ENCODE measurements at regions not wholly inside any gene's neighbourhood (a gene's known extent, or its start where the extent isn't known, plus 50 kb on each side); places are given as distances from the start of the nearest gene placed in this dataset.

DNA sequence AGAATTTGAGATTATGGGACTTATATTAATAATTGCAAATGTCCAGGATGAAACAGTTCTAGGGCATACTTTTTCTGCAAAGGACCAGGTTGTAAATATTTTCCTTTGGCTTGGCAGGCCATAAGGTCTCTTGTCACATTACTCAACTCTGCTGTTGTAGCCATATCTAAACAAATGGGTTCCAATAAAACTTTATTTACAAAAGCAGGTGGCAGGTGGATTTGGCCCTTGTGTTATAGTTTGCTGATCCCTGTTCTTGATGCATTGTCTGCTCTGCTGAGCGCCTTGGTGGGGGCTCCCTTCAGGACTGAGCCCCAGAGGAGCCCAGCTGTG lies 258.5 kb downstream of the FOXD2 start:
- Histone ChIP-seq H3K9me2 (replicated peaks; ENCODE audit: low read length) (no peaks in the 10 kb centered on the region), H3K27me3 (ENCODE audit: low read length) (no peaks in the 10 kb centered on the region; the same call in 1 of the 2 replicates), H3K9me3 (ENCODE audit: low read length) (no peaks in the 10 kb centered on the region), H3K79me2 (ENCODE audit: low read length) (no peaks in the 10 kb centered on the region), H3K4me3 (ENCODE audit: low read length) (no peak overlapping the region), H3F3A (ENCODE audit: low read length, unreplicated experiment) (no peaks in the 10 kb centered on the region), H2AFZ (ENCODE audit: low read length) (no peak overlapping the region), H3K4me1 (ENCODE audit: insufficient read depth, low read length) (no peaks in the 10 kb centered on the region; the same call in 1 of the 2 replicates), H3K36me3 (ENCODE audit: low read depth, low read length) (no peaks in the 10 kb centered on the region), H3K4me2 (ENCODE audit: low read length) (no peak overlapping the region), H4K20me1 (ENCODE audit: low read length) (no peaks in the 10 kb centered on the region), H3K9ac (ENCODE audit: low read length) (no peak overlapping the region), H3K27ac (ENCODE audit: low read length) (no peak overlapping the region)
- TF ChIP-seq EZH2phosphoT487 (IDR thresholded peaks at IDR 0.05; ENCODE audit: borderline replicate concordance, low read length) (no peak), CTCF (conservative IDR thresholded peaks at IDR 0.05; ENCODE audit: low read depth, low read length) (no peak), EZH2 (IDR thresholded peaks at IDR 0.05; ENCODE audit: low read length, unreplicated experiment) (no peak)
- ChIA-PET CTCF (no interaction called here), POLR2A (ENCODE audit: unreplicated experiment) (no interaction called here)
- BruUV-seq (replicated peaks): no TSS peak
- ATAC-seq (no peak), DNase-seq (no peak)
- intact Hi-C loops (cut with micrococcal nuclease): no loop called here

DNA sequence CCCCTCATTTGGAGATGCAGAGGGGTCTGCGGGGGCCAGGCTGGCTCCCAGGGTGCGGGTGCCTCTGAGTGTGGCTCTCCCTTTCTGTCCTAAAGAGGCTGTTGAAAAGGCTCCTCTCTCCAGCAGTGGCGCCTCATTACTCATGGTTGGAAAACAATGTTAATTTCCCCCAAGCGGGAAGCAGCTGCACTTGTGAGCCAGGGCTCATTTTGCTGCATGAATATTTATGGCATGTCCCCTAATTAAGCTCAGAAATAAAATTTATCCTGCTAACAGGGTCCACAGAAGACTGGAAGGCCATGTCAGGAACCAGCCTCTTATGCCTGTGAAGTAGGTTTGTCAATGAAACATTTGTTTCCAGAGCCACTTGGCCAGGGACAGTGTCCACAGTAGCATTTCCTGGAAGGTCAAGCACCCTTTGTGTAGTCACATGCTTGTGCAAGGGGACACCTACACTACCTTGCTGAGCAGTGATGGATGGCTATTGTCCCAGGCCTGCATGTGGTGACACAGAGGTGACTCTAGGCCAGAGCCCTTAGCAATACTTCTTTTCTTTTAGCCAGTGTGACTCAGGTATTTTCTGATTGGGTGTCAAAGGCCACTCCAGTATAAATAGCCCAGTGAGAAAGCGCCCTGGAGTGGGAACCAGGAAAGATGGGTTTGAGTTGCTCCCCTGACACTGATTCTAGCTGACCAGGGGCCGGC lies 259.0 kb downstream of the FOXD2 start:
- peak; percentile 17 for DNase-seq
- H2AFZ ChIP-seq (ENCODE audit: low read length): no peak overlapping the region
- no peaks in the 10 kb centered on the region for H3K9me3 ChIP-seq (ENCODE audit: low read length)
- no peaks in the 10 kb centered on the region; the same call in 1 of the 2 replicates for H3K4me1 ChIP-seq (ENCODE audit: insufficient read depth, low read length)
- H4K20me1 ChIP-seq (ENCODE audit: low read length): no peaks in the 10 kb centered on the region
- no peaks in the 10 kb centered on the region for H3K9me2 ChIP-seq (replicated peaks; ENCODE audit: low read length)
- POLR2A ChIA-PET (ENCODE audit: unreplicated experiment): no interaction called here
- intact Hi-C loops (cut with micrococcal nuclease): no loop called here
- CTCF ChIA-PET: no interaction called here
- H3K27me3 ChIP-seq (ENCODE audit: low read length): no peaks in the 10 kb centered on the region; the same call in 1 of the 2 replicates
- no peaks in the 10 kb centered on the region for H3K79me2 ChIP-seq (ENCODE audit: low read length)
- ATAC-seq: 0 out of 2 replicates have a peak, but pooled peaks have one; percentile 13
- H3K4me2 ChIP-seq (ENCODE audit: low read length): no peak overlapping the region
- no peak overlapping the region for H3K9ac ChIP-seq (ENCODE audit: low read length)
- H3K4me3 ChIP-seq (ENCODE audit: low read length): no peak overlapping the region
- no TSS peak for BruUV-seq (replicated peaks)
- no peak for TF ChIP-seq EZH2 (IDR thresholded peaks at IDR 0.05; ENCODE audit: low read length, unreplicated experiment)
- no peaks in the 10 kb centered on the region for H3K36me3 ChIP-seq (ENCODE audit: low read depth, low read length)
- H3K27ac ChIP-seq (ENCODE audit: low read length): no peak overlapping the region
- H3F3A ChIP-seq (ENCODE audit: low read length, unreplicated experiment): no peaks in the 10 kb centered on the region

- Histone ChIP-seq H3K9ac (ENCODE audit: low read length) (no peak overlapping the region), H3K36me3 (ENCODE audit: low read depth, low read length) (no peaks in the 10 kb centered on the region), H2AFZ (ENCODE audit: low read length) (no peak overlapping the region), H3K79me2 (ENCODE audit: low read length) (no peaks in the 10 kb centered on the region), H3K27ac (ENCODE audit: low read length) (no peak overlapping the region), H3K9me2 (replicated peaks; ENCODE audit: low read length) (no peaks in the 10 kb centered on the region), H3K9me3 (ENCODE audit: low read length) (no peaks in the 10 kb centered on the region), H3K27me3 (ENCODE audit: low read length) (no peaks in the 10 kb centered on the region; the same call in 1 of the 2 replicates), H3K4me3 (ENCODE audit: low read length) (no peak overlapping the region), H4K20me1 (ENCODE audit: low read length) (no peaks in the 10 kb centered on the region), H3K4me1 (ENCODE audit: insufficient read depth, low read length) (no peaks in the 10 kb centered on the region; the same call in 1 of the 2 replicates), H3F3A (ENCODE audit: low read length, unreplicated experiment) (no peaks in the 10 kb centered on the region), H3K4me2 (ENCODE audit: low read length) (no peak overlapping the region)
- ATAC-seq (no peak), DNase-seq (no peak)
- ChIA-PET POLR2A (ENCODE audit: unreplicated experiment) (interaction anchor here (0.6 kb wide), 1 partner anchor 229 kb away, joined by 6 read pairs; no protein-coding TSS in a partner anchor), CTCF (no interaction called here)
- TF ChIP-seq CTCF (conservative IDR thresholded peaks at IDR 0.05; ENCODE audit: low read depth, low read length) (no peak), EZH2phosphoT487 (IDR thresholded peaks at IDR 0.05; ENCODE audit: borderline replicate concordance, low read length) (no peak), EZH2 (IDR thresholded peaks at IDR 0.05; ENCODE audit: low read length, unreplicated experiment) (no peak)
- intact Hi-C loops (cut with micrococcal nuclease): no loop called here
- no TSS peak for BruUV-seq (replicated peaks)
Measured at GRCh38 chr1:47697616-47698335, 259.9 kb downstream of the FOXD2 start.
